Left renal pelvis (tissue), 4 donors: ENCODE measurements at regions not wholly inside any gene's neighbourhood (a gene's known extent, or its start where the extent isn't known, plus 50 kb on each side); places are given as distances from the start of the nearest gene placed in this dataset.

ENCODE experiments used
- DNase-seq, 4 donors: peaks; one replicate each; pipeline ENCODE4 v3.0.0-alpha.2; 2013; ENCODE audit warnings: low read depth in 4 of 4, low spot score in 3 of 4

GRCh38 chr20:60955706-60956105 lies 296.4 kb upstream of the CDH4 start:
- no peak for DNase-seq

GRCh38 chr20:60956194-60956593 lies 295.9 kb upstream of the CDH4 start:
- DNase-seq, result no peak

- no peak for DNase-seq
These were observed 294.4 kb upstream of the CDH4 start for GRCh38 chr20:60957621-60958020.

- DNase-seq, result no peak
These were observed 292.1 kb upstream of the CDH4 start for GRCh38 chr20:60959971-60960370.

GRCh38 chr20:60960500-60960899 lies 291.6 kb upstream of the CDH4 start:
- no peak for DNase-seq

- no peak for DNase-seq
These were observed 290.5 kb upstream of the CDH4 start for GRCh38 chr20:60961551-60961950.

GRCh38 chr20:60962367-60963045 lies 289.6 kb upstream of the CDH4 start:
- no peak for DNase-seq

GRCh38 chr20:60963146-60963545 lies 288.9 kb upstream of the CDH4 start:
- DNase-seq, result no peak

- no peak for DNase-seq
These were observed 287.1 kb upstream of the CDH4 start for GRCh38 chr20:60964911-60965310.

- no peak for DNase-seq
These were observed 286.0 kb upstream of the CDH4 start for GRCh38 chr20:60966031-60966430.

GRCh38 chr20:60966766-60967165 lies 285.3 kb upstream of the CDH4 start:
- no peak for DNase-seq

- no peak for DNase-seq
These were observed 284.4 kb upstream of the CDH4 start for GRCh38 chr20:60967431-60968316.

GRCh38 chr20:60968853-60969720 lies 283.0 kb upstream of the CDH4 start:
- no peak for DNase-seq

GRCh38 chr20:60970601-60971000 lies 281.5 kb upstream of the CDH4 start:
- DNase-seq, result no peak

GRCh38 chr20:60974022-60974421 lies 278.0 kb upstream of the CDH4 start:
- DNase-seq, result no peak

- DNase-seq, result no peak
These were observed 277.6 kb upstream of the CDH4 start for GRCh38 chr20:60974441-60974945.

GRCh38 chr20:60976139-60976538 lies 275.9 kb upstream of the CDH4 start:
- DNase-seq, result no peak

GRCh38 chr20:60976913-60977312 lies 275.1 kb upstream of the CDH4 start:
- DNase-seq, result no peak

- no peak for DNase-seq
These were observed 274.2 kb upstream of the CDH4 start for GRCh38 chr20:60977901-60978300.

GRCh38 chr20:60984666-60985065 lies 267.4 kb upstream of the CDH4 start:
- DNase-seq, result no peak
